Upper lobe of left lung (tissue), 4 donors: ENCODE measurements at regions not wholly inside any gene's neighbourhood (a gene's known extent, or its start where the extent isn't known, plus 50 kb on each side); places are given as distances from the start of the nearest gene placed in this dataset.

ENCODE experiments used
- POLR2A ChIP-seq, 4 donors: fragments of 450-650 bp; IDR thresholded peaks; one replicate each; pipeline ENCODE4 v1.5.1; 2016 to 2017; ENCODE audit warnings: antibody characterized with exemption in 4 of 4, mild to moderate bottlenecking in 2 of 4
- POLR2AphosphoS5 ChIP-seq, 2 donors: sonication (generic); formaldehyde crosslinking; IDR thresholded peaks; one replicate each; pipeline ENCODE4 v1.5.1; 2017; ENCODE audit warnings: antibody characterized with exemption in 2 of 2
- TF ChIP-seq, protein P1 (sequence below), 6 experiments: fragments of 450-650 bp in 4 of 6; fragments of 200-600 bp in 2 of 6; sonication (generic) in 2 of 6; IDR thresholded peaks; one replicate each; pipeline ENCODE4 v1.5.1; 2016 to 2019; ENCODE audit warnings: antibody characterized with exemption in 6 of 6

DNA sequence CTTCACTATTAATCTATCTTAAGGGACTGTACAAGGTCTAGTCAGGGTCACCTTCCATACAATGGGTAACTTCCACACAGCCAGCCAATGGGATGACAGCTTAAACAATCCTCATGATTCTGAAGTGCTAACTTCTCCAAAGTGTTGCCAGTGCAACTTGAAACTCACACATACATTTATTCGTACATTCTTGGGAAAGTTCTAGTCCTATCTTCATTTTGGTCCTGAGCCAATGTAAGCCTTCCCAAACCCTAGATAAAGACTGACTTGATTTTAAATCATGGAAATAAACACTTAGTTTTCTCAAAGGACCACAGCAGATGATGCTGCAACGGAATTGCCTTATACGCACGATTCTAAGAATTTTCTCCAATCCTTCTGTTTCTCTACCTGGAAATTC, 117.5 kb upstream of the COL1A2 start:
- TF ChIP-seq POLR2A (IDR thresholded peaks at IDR 0.05) (no peak), POLR2AphosphoS5 (IDR thresholded peaks at IDR 0.05) (no peak)
- TF ChIP-seq, protein P1, sequence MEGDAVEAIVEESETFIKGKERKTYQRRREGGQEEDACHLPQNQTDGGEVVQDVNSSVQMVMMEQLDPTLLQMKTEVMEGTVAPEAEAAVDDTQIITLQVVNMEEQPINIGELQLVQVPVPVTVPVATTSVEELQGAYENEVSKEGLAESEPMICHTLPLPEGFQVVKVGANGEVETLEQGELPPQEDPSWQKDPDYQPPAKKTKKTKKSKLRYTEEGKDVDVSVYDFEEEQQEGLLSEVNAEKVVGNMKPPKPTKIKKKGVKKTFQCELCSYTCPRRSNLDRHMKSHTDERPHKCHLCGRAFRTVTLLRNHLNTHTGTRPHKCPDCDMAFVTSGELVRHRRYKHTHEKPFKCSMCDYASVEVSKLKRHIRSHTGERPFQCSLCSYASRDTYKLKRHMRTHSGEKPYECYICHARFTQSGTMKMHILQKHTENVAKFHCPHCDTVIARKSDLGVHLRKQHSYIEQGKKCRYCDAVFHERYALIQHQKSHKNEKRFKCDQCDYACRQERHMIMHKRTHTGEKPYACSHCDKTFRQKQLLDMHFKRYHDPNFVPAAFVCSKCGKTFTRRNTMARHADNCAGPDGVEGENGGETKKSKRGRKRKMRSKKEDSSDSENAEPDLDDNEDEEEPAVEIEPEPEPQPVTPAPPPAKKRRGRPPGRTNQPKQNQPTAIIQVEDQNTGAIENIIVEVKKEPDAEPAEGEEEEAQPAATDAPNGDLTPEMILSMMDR (IDR thresholded peaks at IDR 0.05), result no peak
